ENCODE measurements at regions not wholly inside any gene's neighbourhood (a gene's known extent, or its start where the extent isn't known, plus 50 kb on each side); places are given as distances from the start of the nearest gene placed in this dataset.

- H3K4me1 ChIP-seq = no peaks in the 10 kb centered on the region
- Mint-ChIP-seq H3K4me3 (ENCODE audit: unreplicated experiment) (no peak overlapping the region), H3K27ac (ENCODE audit: unreplicated experiment) (no peak overlapping the region), H3K27me3 (ENCODE audit: insufficient read depth, unreplicated experiment) (peaks cover 7% of the 10 kb centered on the region), H3K4me1 (ENCODE audit: low read depth, unreplicated experiment) (no peaks in the 10 kb centered on the region), H3K36me3 (ENCODE audit: insufficient read depth, unreplicated experiment) (no peaks in the 10 kb centered on the region), H3K9me3 (ENCODE audit: unreplicated experiment) (no peaks in the 10 kb centered on the region)
- no TSS peak for BruUV-seq (replicated peaks)
- H3K4me3 ChIP-seq (ENCODE audit: low read depth, low read length) = no peak overlapping the region
- ChIA-PET CTCF (no interaction called here), POLR2A (no interaction called here)
- intact Hi-C loops (cut with micrococcal nuclease; ENCODE audit: unreplicated experiment) = no loop called here
- no peaks in the 10 kb centered on the region for H3K9me3 ChIP-seq
- no peaks in the 10 kb centered on the region for H3K27me3 ChIP-seq (replicated peaks; ENCODE audit: control insufficient read depth, insufficient read depth, low read length)
- TF ChIP-seq CTCF (IDR thresholded peaks at IDR 0.05; ENCODE audit: insufficient read depth in 1 of 2, low read depth in 1 of 2, low read length in 1 of 2, severe bottlenecking in 1 of 2, unreplicated experiment in 1 of 2) = no peak
- no peak for DNase-seq
- no peaks in the 10 kb centered on the region for H3K36me3 ChIP-seq (ENCODE audit: control insufficient read depth, insufficient read depth, low read length)
These were observed 351.0 kb downstream of the SS18 start for GRCh38 chr18:25739376-25739775.

GRCh38 chr18:25737710-25738311, 352.6 kb downstream of the SS18 start:
- no peak overlapping the region for H3K4me3 Mint-ChIP-seq (ENCODE audit: unreplicated experiment)
- no TSS peak for BruUV-seq (replicated peaks)
- POLR2A ChIA-PET = no interaction called here
- H3K27ac Mint-ChIP-seq (ENCODE audit: unreplicated experiment) = no peak overlapping the region
- intact Hi-C loops (cut with micrococcal nuclease; ENCODE audit: unreplicated experiment) = no loop called here
- Histone ChIP-seq H3K27me3 (replicated peaks; ENCODE audit: control insufficient read depth, insufficient read depth, low read length) (no peaks in the 10 kb centered on the region), H3K36me3 (ENCODE audit: control insufficient read depth, insufficient read depth, low read length) (no peaks in the 10 kb centered on the region), H3K4me3 (ENCODE audit: low read depth, low read length) (no peak overlapping the region), H3K4me1 (no peaks in the 10 kb centered on the region), H3K9me3 (no peaks in the 10 kb centered on the region)
- no peaks in the 10 kb centered on the region for H3K36me3 Mint-ChIP-seq (ENCODE audit: insufficient read depth, unreplicated experiment)
- no peaks in the 10 kb centered on the region for H3K4me1 Mint-ChIP-seq (ENCODE audit: low read depth, unreplicated experiment)
- H3K9me3 Mint-ChIP-seq (ENCODE audit: unreplicated experiment) = no peaks in the 10 kb centered on the region
- H3K27me3 Mint-ChIP-seq (ENCODE audit: insufficient read depth, unreplicated experiment) = peaks cover 9% of the 10 kb centered on the region
- no peak for TF ChIP-seq CTCF (IDR thresholded peaks at IDR 0.05; ENCODE audit: insufficient read depth in 1 of 2, low read depth in 1 of 2, low read length in 1 of 2, severe bottlenecking in 1 of 2, unreplicated experiment in 1 of 2)
- CTCF ChIA-PET = no interaction called here
- DNase-seq = no peak

- Histone ChIP-seq H3K27me3 (replicated peaks; ENCODE audit: control insufficient read depth, insufficient read depth, low read length) (no peaks in the 10 kb centered on the region), H3K36me3 (ENCODE audit: control insufficient read depth, insufficient read depth, low read length) (no peaks in the 10 kb centered on the region), H3K4me1 (no peaks in the 10 kb centered on the region), H3K4me3 (ENCODE audit: low read depth, low read length) (no peak overlapping the region), H3K9me3 (no peaks in the 10 kb centered on the region)
- no peak for TF ChIP-seq CTCF (IDR thresholded peaks at IDR 0.05; ENCODE audit: insufficient read depth in 1 of 2, low read depth in 1 of 2, low read length in 1 of 2, severe bottlenecking in 1 of 2, unreplicated experiment in 1 of 2)
- Mint-ChIP-seq H3K4me1 (ENCODE audit: low read depth, unreplicated experiment) (no peaks in the 10 kb centered on the region), H3K27me3 (ENCODE audit: insufficient read depth, unreplicated experiment) (peaks cover 9% of the 10 kb centered on the region), H3K9me3 (ENCODE audit: unreplicated experiment) (no peaks in the 10 kb centered on the region), H3K4me3 (ENCODE audit: unreplicated experiment) (no peak overlapping the region), H3K36me3 (ENCODE audit: insufficient read depth, unreplicated experiment) (no peaks in the 10 kb centered on the region), H3K27ac (ENCODE audit: unreplicated experiment) (no peak overlapping the region)
- BruUV-seq (replicated peaks) = no TSS peak
- intact Hi-C loops (cut with micrococcal nuclease; ENCODE audit: unreplicated experiment) = no loop called here
- ChIA-PET CTCF (no interaction called here), POLR2A (no interaction called here)
- DNase-seq = no peak
These were observed 353.9 kb downstream of the SS18 start for GRCh38 chr18:25736516-25736915.
